Lower leg skin (tissue), 3 donors: ENCODE measurements at regions not wholly inside any gene's neighbourhood (a gene's known extent, or its start where the extent isn't known, plus 50 kb on each side); places are given as distances from the start of the nearest gene placed in this dataset.

Experiments
- CTCF ChIP-seq, 3 donors: fragments of 450-650 bp; IDR thresholded peaks; one replicate each; pipeline ENCODE4 v1.5.1; 2016; ENCODE audit warnings: antibody characterized with exemption in 3 of 3, mild to moderate bottlenecking in 3 of 3, moderate library complexity in 2 of 3
- POLR2A ChIP-seq, 2 donors: fragments of 450-650 bp; IDR thresholded peaks; one replicate each; pipeline ENCODE4 v1.6.1; 2016 to 2017; ENCODE audit warnings: antibody characterized with exemption in 2 of 2, mild to moderate bottlenecking in 1 of 2, moderate library complexity in 1 of 2

GRCh38 chr4:111074523-111075114 lies 451.7 kb upstream of the PITX2 start:
- no peak for TF ChIP-seq CTCF (IDR thresholded peaks at IDR 0.05)
- TF ChIP-seq POLR2A (IDR thresholded peaks at IDR 0.05), result no peak
